ENCODE measurements at regions not wholly inside any gene's neighbourhood (a gene's known extent, or its start where the extent isn't known, plus 50 kb on each side); places are given as distances from the start of the nearest gene placed in this dataset.

DNA sequence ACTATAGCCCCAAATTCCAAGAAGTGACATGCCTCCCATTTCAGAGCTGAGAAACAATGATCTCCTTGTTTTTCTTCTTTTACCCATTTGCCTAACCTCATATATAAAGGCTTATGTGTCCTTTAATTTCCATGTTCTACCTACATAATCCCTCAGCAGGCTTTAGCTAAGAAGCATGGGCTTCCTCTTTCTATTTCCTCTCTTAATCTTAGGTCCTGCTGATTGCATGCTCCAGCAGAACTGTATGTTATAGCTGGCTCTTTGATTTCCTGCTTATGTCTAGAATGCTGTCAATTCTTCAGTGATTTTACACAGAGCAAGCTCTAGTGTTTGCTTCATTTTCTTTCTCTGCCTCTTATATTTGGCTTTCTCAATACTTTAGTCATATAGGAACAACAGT lies 151.7 kb upstream of the COX10 start:
- H3K36me3 ChIP-seq, result no peaks in the 10 kb centered on the region
- ATAC-seq (peak; percentile 59), DNase-seq (no peak)
- H3K9me3 ChIP-seq, result no peaks in the 10 kb centered on the region
- no peaks in the 10 kb centered on the region for H3K27me3 ChIP-seq
- TF ChIP-seq, protein P1, sequence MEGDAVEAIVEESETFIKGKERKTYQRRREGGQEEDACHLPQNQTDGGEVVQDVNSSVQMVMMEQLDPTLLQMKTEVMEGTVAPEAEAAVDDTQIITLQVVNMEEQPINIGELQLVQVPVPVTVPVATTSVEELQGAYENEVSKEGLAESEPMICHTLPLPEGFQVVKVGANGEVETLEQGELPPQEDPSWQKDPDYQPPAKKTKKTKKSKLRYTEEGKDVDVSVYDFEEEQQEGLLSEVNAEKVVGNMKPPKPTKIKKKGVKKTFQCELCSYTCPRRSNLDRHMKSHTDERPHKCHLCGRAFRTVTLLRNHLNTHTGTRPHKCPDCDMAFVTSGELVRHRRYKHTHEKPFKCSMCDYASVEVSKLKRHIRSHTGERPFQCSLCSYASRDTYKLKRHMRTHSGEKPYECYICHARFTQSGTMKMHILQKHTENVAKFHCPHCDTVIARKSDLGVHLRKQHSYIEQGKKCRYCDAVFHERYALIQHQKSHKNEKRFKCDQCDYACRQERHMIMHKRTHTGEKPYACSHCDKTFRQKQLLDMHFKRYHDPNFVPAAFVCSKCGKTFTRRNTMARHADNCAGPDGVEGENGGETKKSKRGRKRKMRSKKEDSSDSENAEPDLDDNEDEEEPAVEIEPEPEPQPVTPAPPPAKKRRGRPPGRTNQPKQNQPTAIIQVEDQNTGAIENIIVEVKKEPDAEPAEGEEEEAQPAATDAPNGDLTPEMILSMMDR (IDR thresholded peaks at IDR 0.05), result no peak
- intact Hi-C loops (cut with DNase I), result no loop called here
- H3K4me1 ChIP-seq, result no peaks in the 10 kb centered on the region
- H3K27ac ChIP-seq, result no peak overlapping the region
- H3K4me3 ChIP-seq, result no peak overlapping the region

DNA sequence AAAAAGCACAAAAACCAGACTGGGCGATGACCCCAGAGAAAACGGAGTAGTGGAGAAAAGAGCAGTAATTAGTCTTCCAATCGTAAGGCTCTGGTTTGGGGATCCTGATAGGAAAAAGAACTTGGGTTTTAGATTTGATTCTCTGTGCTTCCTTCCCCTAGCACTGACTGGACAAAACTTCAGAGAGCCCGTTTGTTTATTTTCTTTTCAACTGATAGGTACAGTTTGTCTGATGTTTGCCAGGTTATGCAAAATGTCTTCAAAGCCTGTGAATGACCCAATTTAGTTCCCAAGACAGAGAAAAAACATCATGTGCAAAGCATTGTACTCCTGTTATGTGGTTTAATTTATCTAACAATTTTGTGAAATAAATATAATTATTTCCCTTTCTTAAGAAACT lies 151.1 kb upstream of the COX10 start:
- TF ChIP-seq, protein P1 (IDR thresholded peaks at IDR 0.05), result no peak
- no peak overlapping the region for H3K27ac ChIP-seq
- H3K36me3 ChIP-seq, result no peaks in the 10 kb centered on the region
- H3K4me3 ChIP-seq, result no peak overlapping the region
- DNase-seq (no peak), ATAC-seq (no peak)
- no peaks in the 10 kb centered on the region for H3K4me1 ChIP-seq
- intact Hi-C loops (cut with DNase I), result no loop called here
- H3K9me3 ChIP-seq, result no peaks in the 10 kb centered on the region
- H3K27me3 ChIP-seq, result no peaks in the 10 kb centered on the region

DNA sequence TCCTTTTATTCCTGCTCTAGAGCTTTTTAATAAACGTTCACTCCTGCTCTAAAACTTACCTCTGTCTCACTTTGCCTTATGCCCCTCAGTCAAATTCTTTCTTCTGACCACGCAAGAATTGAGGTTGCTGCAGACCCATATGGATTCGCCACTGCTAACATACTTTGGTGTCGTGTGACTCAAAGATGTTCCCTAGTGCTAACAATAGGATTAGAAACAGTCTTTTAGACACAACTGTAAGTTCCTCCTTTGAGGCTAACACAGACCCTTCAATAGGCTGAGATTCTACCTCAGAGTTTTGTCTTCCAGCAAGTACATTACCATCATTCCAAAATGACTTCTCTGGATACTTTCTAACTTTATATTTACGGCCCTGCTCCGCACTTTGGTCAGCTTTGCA lies 149.5 kb upstream of the COX10 start:
- TF ChIP-seq, protein P1 (IDR thresholded peaks at IDR 0.05), result no peak
- H3K4me1 ChIP-seq, result no peaks in the 10 kb centered on the region
- no peaks in the 10 kb centered on the region for H3K27me3 ChIP-seq
- ATAC-seq (no peak), DNase-seq (no peak)
- H3K36me3 ChIP-seq, result no peaks in the 10 kb centered on the region
- intact Hi-C loops (cut with DNase I), result no loop called here
- no peak overlapping the region for H3K27ac ChIP-seq
- no peak overlapping the region for H3K4me3 ChIP-seq
- H3K9me3 ChIP-seq, result no peaks in the 10 kb centered on the region

DNA sequence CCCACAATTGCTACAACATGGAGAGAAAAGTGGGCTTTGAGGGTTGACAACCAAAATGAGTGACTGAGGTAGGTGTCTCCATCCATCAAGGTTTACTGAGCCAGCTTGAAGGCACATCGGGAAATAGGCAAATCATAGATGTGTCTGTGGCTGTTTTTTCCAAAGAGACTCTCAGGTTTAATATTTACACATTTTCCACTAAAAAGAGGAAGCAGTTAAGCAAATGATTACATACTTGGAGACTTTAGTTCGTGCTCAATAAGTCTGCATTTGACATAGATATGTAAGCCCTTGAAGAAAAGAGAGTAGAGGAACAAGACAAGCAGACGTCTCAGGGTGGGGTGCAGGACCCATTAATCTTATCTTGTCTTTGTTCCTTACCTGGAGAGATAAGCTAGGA lies 148.9 kb upstream of the COX10 start:
- Histone ChIP-seq H3K27me3 (no peaks in the 10 kb centered on the region), H3K27ac (no peak overlapping the region), H3K9me3 (no peaks in the 10 kb centered on the region), H3K4me1 (no peaks in the 10 kb centered on the region), H3K4me3 (no peak overlapping the region), H3K36me3 (no peaks in the 10 kb centered on the region)
- ATAC-seq (no peak), DNase-seq (no peak)
- TF ChIP-seq, protein P1 (IDR thresholded peaks at IDR 0.05), result no peak
- intact Hi-C loops (cut with DNase I), result no loop called here

DNA sequence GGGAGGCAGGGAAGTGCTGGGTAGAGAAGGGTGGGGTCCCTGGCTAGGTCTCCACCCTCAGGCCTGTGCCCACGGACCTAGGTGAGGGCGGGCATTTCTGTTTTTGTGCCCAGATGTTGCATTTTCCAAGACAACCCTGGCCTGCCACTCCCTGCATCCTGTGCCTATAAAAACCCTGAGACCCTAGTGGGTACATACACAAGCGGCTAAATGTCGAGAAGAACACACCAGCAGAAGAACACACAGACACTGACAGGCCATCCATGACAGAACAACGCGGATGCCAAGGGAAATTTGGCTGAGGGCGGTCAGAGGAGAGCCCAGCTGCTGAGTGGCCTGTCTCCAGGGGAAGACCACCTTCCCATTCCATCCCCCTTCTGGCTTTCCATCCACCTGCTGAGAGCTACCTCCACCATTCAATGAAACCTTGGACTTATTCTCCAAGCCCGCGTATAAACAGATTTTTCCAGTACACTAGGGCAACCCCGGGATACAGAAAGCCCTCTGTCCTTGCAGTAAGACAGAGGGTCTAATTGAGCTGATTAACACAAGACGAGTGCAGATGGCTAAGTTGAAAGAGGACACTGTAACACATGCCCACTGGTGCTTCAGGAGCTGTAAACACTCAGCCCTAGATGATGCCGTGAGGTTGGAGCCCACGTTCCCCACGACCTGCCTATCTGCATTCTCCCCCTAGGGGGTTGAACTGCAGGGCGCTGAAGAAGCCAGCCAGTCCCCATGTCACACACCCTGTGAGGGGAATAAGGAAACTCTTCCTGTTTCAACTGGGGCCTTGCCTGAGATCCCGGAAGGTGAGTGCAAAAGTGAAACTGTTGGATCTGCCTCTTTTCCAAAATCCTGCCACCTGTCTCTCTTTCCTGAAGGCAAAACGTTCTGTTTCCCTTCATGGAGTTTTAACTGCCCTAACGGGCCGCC lies 147.2 kb upstream of the COX10 start:
- Histone ChIP-seq H3K27ac (no peak overlapping the region), H3K36me3 (no peaks in the 10 kb centered on the region), H3K27me3 (no peaks in the 10 kb centered on the region), H3K9me3 (no peaks in the 10 kb centered on the region), H3K4me3 (no peak overlapping the region), H3K4me1 (no peaks in the 10 kb centered on the region)
- ATAC-seq, result no peak
- no peak for DNase-seq
- TF ChIP-seq, protein P1 (IDR thresholded peaks at IDR 0.05), result no peak
- intact Hi-C loops (cut with DNase I), result no loop called here

Measured in upper lobe of right lung (tissue), 1 donor.